Right hindlimb (tissue), 1 donor: ENCODE measurements at regions not wholly inside any gene's neighbourhood (a gene's known extent, or its start where the extent isn't known, plus 50 kb on each side); places are given as distances from the start of the nearest gene placed in this dataset.
A peak's percentile ranks its signal among the peaks of the same experiment; 100 is the strongest.

Experiments
- DNase-seq: peaks from one replicate; pipeline ENCODE4 v3.0.0-alpha.2; 2018

GRCh38 chr1:191851799-191852595 lies 306.3 kb upstream of the RGS18 start:
- no peak for DNase-seq

- no peak for DNase-seq
These were observed 305.4 kb upstream of the RGS18 start for GRCh38 chr1:191852907-191853306.

- no peak for DNase-seq
These were observed 300.7 kb upstream of the RGS18 start for GRCh38 chr1:191857600-191857999.

GRCh38 chr1:191865479-191865878 lies 292.8 kb upstream of the RGS18 start:
- no peak for DNase-seq

- no peak for DNase-seq
These were observed 292.1 kb upstream of the RGS18 start for GRCh38 chr1:191866155-191866554.

GRCh38 chr1:191869790-191870312 lies 288.4 kb upstream of the RGS18 start:
- no peak for DNase-seq

GRCh38 chr1:191870490-191870889 lies 287.8 kb upstream of the RGS18 start:
- no peak for DNase-seq

GRCh38 chr1:191875994-191876393 lies 282.3 kb upstream of the RGS18 start:
- DNase-seq: no peak

GRCh38 chr1:191876631-191877030 lies 281.6 kb upstream of the RGS18 start:
- DNase-seq: no peak

GRCh38 chr1:191882870-191883269 lies 275.4 kb upstream of the RGS18 start:
- DNase-seq: no peak

GRCh38 chr1:191886977-191887376 lies 271.3 kb upstream of the RGS18 start:
- DNase-seq: no peak

GRCh38 chr1:191888996-191889622 lies 269.2 kb upstream of the RGS18 start:
- no peak for DNase-seq

- DNase-seq: no peak
These were observed 268.6 kb upstream of the RGS18 start for GRCh38 chr1:191889623-191890003.

GRCh38 chr1:191890433-191891088 lies 267.7 kb upstream of the RGS18 start:
- no peak for DNase-seq

- DNase-seq: no peak
These were observed 265.5 kb upstream of the RGS18 start for GRCh38 chr1:191892716-191893115.

GRCh38 chr1:191895049-191895448 lies 263.2 kb upstream of the RGS18 start:
- no peak for DNase-seq

GRCh38 chr1:191895462-191896058 lies 262.7 kb upstream of the RGS18 start:
- DNase-seq: no peak

- no peak for DNase-seq
These were observed 261.1 kb upstream of the RGS18 start for GRCh38 chr1:191897134-191897533.

- DNase-seq: no peak
These were observed 256.6 kb upstream of the RGS18 start for GRCh38 chr1:191901651-191902050.

- no peak for DNase-seq
These were observed 253.3 kb upstream of the RGS18 start for GRCh38 chr1:191904991-191905390.

- peak; percentile 20 for DNase-seq
These were observed 252.5 kb upstream of the RGS18 start for GRCh38 chr1:191905781-191906180.

- no peak for DNase-seq
These were observed 251.1 kb upstream of the RGS18 start for GRCh38 chr1:191907121-191907520.

- DNase-seq: no peak
These were observed 248.0 kb upstream of the RGS18 start for GRCh38 chr1:191910245-191910644.
